H1 (cell line): ENCODE measurements at regions not wholly inside any gene's neighbourhood (a gene's known extent, or its start where the extent isn't known, plus 50 kb on each side); places are given as distances from the start of the nearest gene placed in this dataset.

Source experiments
- CTCF ChIA-PET: fragments of 300-600 bp; sonication (Branson Sonifier 250); formaldehyde crosslinking; loops from one replicate; lab custom pipeline; 2021; ENCODE audit not compliant: partially characterized antibody; lab: Charles Lee
- POLR2A ChIA-PET: fragments of 300-600 bp; sonication (Branson Sonifier 250); formaldehyde crosslinking; loops from one replicate; lab custom pipeline; 2021; ENCODE audit warnings: inconsistent platforms; ENCODE audit not compliant: partially characterized antibody; lab: Charles Lee
- DNase-seq, 2 experiments: peaks; one replicate each; pipeline versions ENCODE4 v3.0.0 to v3.0.0-alpha.2; 2010 to 2022; ENCODE audit warnings: low spot score in 2 of 2, low read depth in 1 of 2, mixed read lengths in 1 of 2
- FAIRE-seq: peaks from 2 replicates; lab custom pipeline; 2011; peaks lifted over from hg19 to GRCh38; lab: Jason Lieb, UNC
- H2AFZ ChIP-seq: 2 replicates; pipeline ENCODE4 v1.8.1; 2012; ENCODE audit warnings: low read length, inconsistent platforms
- H2AK5ac ChIP-seq: 2 replicates; pipeline ENCODE4 v1.6.1; 2013; ENCODE audit warnings: low read depth, low read length
- H2BK120ac ChIP-seq: replicated peaks from 2 replicates; pipeline ENCODE3; 2013; ENCODE audit warnings: low read depth, low read length, inconsistent platforms
- H2BK12ac ChIP-seq: 2 replicates; pipeline ENCODE4 v1.6.1; 2013; ENCODE audit warnings: low read depth, low read length
- H2BK15ac ChIP-seq: 2 replicates; pipeline ENCODE4 v1.6.1; 2013; ENCODE audit warnings: low read length
- H2BK20ac ChIP-seq: 2 replicates; pipeline ENCODE4 v1.6.1; 2013; ENCODE audit warnings: low read length
- H2BK5ac ChIP-seq: 2 replicates; pipeline ENCODE4 v1.6.1; 2013; ENCODE audit warnings: low read depth, low read length
- H3K14ac ChIP-seq: 2 replicates; pipeline ENCODE4 v1.6.1; 2013; ENCODE audit warnings: inconsistent platforms; ENCODE audit not compliant: insufficient read length
- H3K18ac ChIP-seq: 2 replicates; pipeline ENCODE4 v1.6.1; 2013; ENCODE audit warnings: low read length; ENCODE audit errors: extremely low read depth
- H3K23ac ChIP-seq: 2 replicates; pipeline ENCODE4 v1.6.1; 2013; ENCODE audit warnings: inconsistent platforms; ENCODE audit not compliant: insufficient read length
- H3K23me2 ChIP-seq: 2 replicates; pipeline ENCODE4 v1.6.1; 2013; ENCODE audit warnings: low read depth, low read length
- H3K27ac ChIP-seq: 2 replicates; pipeline ENCODE4 v1.6.1; 2011; ENCODE audit warnings: low read depth, low read length, inconsistent platforms
- H3K27me3 ChIP-seq, 4 experiments: replicated peaks in 1 of 4; 1 replicate in 1 of 4; 2 replicates in 3 of 4; pipeline versions ENCODE4 v1.6.1 to v1.8.1; 2011 to 2013; ENCODE audit warnings: low read length in 3 of 4, mild to moderate bottlenecking in 3 of 4, inconsistent platforms in 2 of 4, mixed read lengths in 2 of 4, moderate library complexity in 1 of 4; ENCODE audit not compliant: control insufficient read depth in 3 of 4, insufficient read depth in 3 of 4; ENCODE audit errors: extremely low read depth in 1 of 4
- H3K36me3 ChIP-seq, 4 experiments: 2 replicates each; pipeline versions ENCODE4 v1.6.1 to v1.8.1; 2011 to 2013; ENCODE audit warnings: mild to moderate bottlenecking in 4 of 4, low read length in 3 of 4, moderate library complexity in 2 of 4, control low read depth in 1 of 4, inconsistent platforms in 1 of 4; ENCODE audit not compliant: insufficient read depth in 4 of 4, control insufficient read depth in 2 of 4
- H3K4ac ChIP-seq: replicated peaks from 2 replicates; pipeline ENCODE3; 2013; ENCODE audit warnings: low read length, low read depth, mixed read lengths, inconsistent platforms; ENCODE audit not compliant: insufficient read length
- H3K4me1 ChIP-seq, 4 experiments: replicated peaks in 1 of 4; 1 replicate in 1 of 4; 2 replicates in 3 of 4; pipeline versions ENCODE4 v1.6.1 to v1.8.1; 2011 to 2013; ENCODE audit warnings: low read length in 3 of 4, inconsistent platforms in 2 of 4, mixed read lengths in 1 of 4; ENCODE audit not compliant: insufficient read depth in 4 of 4, control insufficient read depth in 3 of 4
- H3K4me2 ChIP-seq, 2 experiments: 2 replicates each; pipeline versions ENCODE4 v1.6.1 to v1.8.1; 2011 to 2013; ENCODE audit warnings: low read depth in 2 of 2, low read length in 2 of 2, control low read depth in 1 of 2, inconsistent platforms in 1 of 2, mild to moderate bottlenecking in 1 of 2; ENCODE audit not compliant: insufficient read depth in 1 of 2
- H3K4me3 ChIP-seq, 4 experiments: fragments of 200-600, 300-600 bp in 1 of 4; sonication (generic), shearing (Covaris generic), sonication (Bioruptor Twin) in 1 of 4; 2 replicates each; pipeline versions ENCODE4 v1.5.1 to v1.8.1; 2011 to 2016; ENCODE audit warnings: low read length in 4 of 4, low read depth in 3 of 4, control low read depth in 2 of 4, inconsistent platforms in 2 of 4, mild to moderate bottlenecking in 2 of 4, mixed read lengths in 1 of 4, moderate library complexity in 1 of 4; ENCODE audit not compliant: insufficient read depth in 2 of 4; ENCODE audit errors: extremely low read depth in 1 of 4
- H3K56ac ChIP-seq: replicated peaks from 2 replicates; pipeline ENCODE3; 2013; ENCODE audit warnings: low read depth, mild to moderate bottlenecking, mixed read lengths, low read length, inconsistent platforms; ENCODE audit not compliant: insufficient read length
- H3K79me1 ChIP-seq: 2 replicates; pipeline ENCODE4 v1.6.1; 2013; ENCODE audit warnings: low read depth, low read length, control low read depth
- H3K79me2 ChIP-seq, 2 experiments: 2 replicates each; pipeline versions ENCODE4 v1.6.1 to v1.8.1; 2012 to 2013; ENCODE audit warnings: low read length in 2 of 2, mild to moderate bottlenecking in 2 of 2, inconsistent platforms in 1 of 2; ENCODE audit not compliant: insufficient read depth in 2 of 2, control insufficient read depth in 1 of 2
- H3K9ac ChIP-seq, 4 experiments: replicated peaks in 1 of 4; 1 replicate in 1 of 4; 2 replicates in 3 of 4; pipeline versions ENCODE4 v1.6.1 to v1.8.1; 2011 to 2013; ENCODE audit warnings: low read depth in 3 of 4, low read length in 3 of 4, control low read depth in 2 of 4, mild to moderate bottlenecking in 2 of 4, moderate library complexity in 2 of 4, inconsistent platforms in 1 of 4; ENCODE audit errors: extremely low read depth in 1 of 4
- H3K9me3 ChIP-seq, 2 experiments: 2 replicates each; pipeline versions ENCODE4 v1.6.1 to v1.8.1; 2012 to 2013; ENCODE audit warnings: mild to moderate bottlenecking in 2 of 2, moderate library complexity in 2 of 2, control low read depth in 1 of 2, inconsistent platforms in 1 of 2, low read depth in 1 of 2, low read length in 1 of 2, mixed read lengths in 1 of 2; ENCODE audit not compliant: insufficient read depth in 2 of 2
- H4K20me1 ChIP-seq, 2 experiments: replicated peaks in 1 of 2; 2 replicates each; pipeline versions ENCODE3 to v1.8.1; 2011 to 2013; ENCODE audit warnings: inconsistent platforms in 2 of 2, low read length in 2 of 2, mild to moderate bottlenecking in 1 of 2; ENCODE audit not compliant: insufficient read depth in 2 of 2, control insufficient read depth in 1 of 2
- H4K5ac ChIP-seq: 2 replicates; pipeline ENCODE4 v1.6.1; 2013; ENCODE audit warnings: low read length, low read depth, mixed read lengths, inconsistent platforms; ENCODE audit not compliant: insufficient read length
- H4K8ac ChIP-seq: 2 replicates; pipeline ENCODE4 v1.8.0; 2013; ENCODE audit warnings: mild to moderate bottlenecking, moderate library complexity, low read length, inconsistent platforms; ENCODE audit not compliant: insufficient read depth; ENCODE audit errors: extremely low read depth
- H4K91ac ChIP-seq: replicated peaks from 2 replicates; pipeline ENCODE3; 2013; ENCODE audit warnings: low read length, mixed read lengths, inconsistent platforms; ENCODE audit not compliant: insufficient read length
- BRCA1 ChIP-seq: IDR thresholded peaks from 2 replicates; pipeline ENCODE4 v1.6.1; 2012; ENCODE audit warnings: low read depth, low read length, improper control_type of control experiment
- CBX5 ChIP-seq: fragments of 300-800, 300-1000 bp; sonication (generic); IDR thresholded peaks from 2 replicates; pipeline ENCODE4 v1.7.1; 2016; ENCODE audit warnings: antibody characterized with exemption, low read length, low read depth
- E2F6 ChIP-seq: IDR thresholded peaks from 2 replicates; pipeline ENCODE4 v1.6.1; 2012; ENCODE audit warnings: inconsistent platforms
- GABPA ChIP-seq: IDR thresholded peaks from 2 replicates; pipeline ENCODE4 v1.6.1; 2011; ENCODE audit warnings: mild to moderate bottlenecking, low read length, moderate library complexity, borderline replicate concordance; ENCODE audit not compliant: insufficient read depth
- KDM1A ChIP-seq: fragments of 200-600, 300-600 bp; sonication (generic); IDR thresholded peaks from 2 replicates; pipeline ENCODE4 v1.7.1; 2016; ENCODE audit warnings: mild to moderate bottlenecking, low read length, borderline replicate concordance
- RNF2 ChIP-seq: fragments of 200-900, 300-1000 bp; sonication (generic); IDR thresholded peaks from 2 replicates; pipeline ENCODE4 v1.7.1; 2016; ENCODE audit warnings: borderline replicate concordance, low read depth, mild to moderate bottlenecking, antibody characterized with exemption, low read length; ENCODE audit not compliant: poor library complexity, severe bottlenecking; ENCODE audit errors: missing control alignments
- SIN3A ChIP-seq, 2 experiments: IDR thresholded peaks in 1 of 2; conservative IDR thresholded peaks in 1 of 2; 2 replicates each; pipeline ENCODE4 v1.6.1; 2011 to 2012; ENCODE audit warnings: low read length in 2 of 2, improper control_type of control experiment in 1 of 2, low read depth in 1 of 2, mild to moderate bottlenecking in 1 of 2
- SP2 ChIP-seq: IDR thresholded peaks from 2 replicates; pipeline ENCODE4 v1.6.1; 2012; ENCODE audit warnings: mild to moderate bottlenecking, low read length, inconsistent platforms
- TAF7 ChIP-seq: optimal IDR thresholded peaks from 2 replicates; pipeline ENCODE3; 2011; ENCODE audit warnings: low read depth, mild to moderate bottlenecking, inconsistent platforms, low read length, moderate library complexity, borderline replicate concordance
- WGBS, 2 experiments: shearing (Covaris generic) in 1 of 2; methylation state at CpG; one replicate each; pipeline versions ENCODE4 v1.1.6 to v1.1.7; 2013 to 2015; ENCODE audit warnings: low lambda C conversion rate in 2 of 2, mixed read lengths in 2 of 2, inconsistent platforms in 1 of 2, low coverage in 1 of 2, missing lambda C conversion rate in 1 of 2; ENCODE audit not compliant: insufficient replicate concordance in 2 of 2, insufficient coverage in 1 of 2, insufficient read length in 1 of 2; ENCODE audit errors: extremely low coverage in 1 of 2, missing lambda C conversion rate in 1 of 2; 5-methylcytosine and 5-hydroxymethylcytosine counted together
- TF ChIP-seq, protein P1 (sequence below): IDR thresholded peaks from 2 replicates; pipeline ENCODE4 v1.6.1; 2011; ENCODE audit warnings: low read length, improper control_type of control experiment

DNA sequence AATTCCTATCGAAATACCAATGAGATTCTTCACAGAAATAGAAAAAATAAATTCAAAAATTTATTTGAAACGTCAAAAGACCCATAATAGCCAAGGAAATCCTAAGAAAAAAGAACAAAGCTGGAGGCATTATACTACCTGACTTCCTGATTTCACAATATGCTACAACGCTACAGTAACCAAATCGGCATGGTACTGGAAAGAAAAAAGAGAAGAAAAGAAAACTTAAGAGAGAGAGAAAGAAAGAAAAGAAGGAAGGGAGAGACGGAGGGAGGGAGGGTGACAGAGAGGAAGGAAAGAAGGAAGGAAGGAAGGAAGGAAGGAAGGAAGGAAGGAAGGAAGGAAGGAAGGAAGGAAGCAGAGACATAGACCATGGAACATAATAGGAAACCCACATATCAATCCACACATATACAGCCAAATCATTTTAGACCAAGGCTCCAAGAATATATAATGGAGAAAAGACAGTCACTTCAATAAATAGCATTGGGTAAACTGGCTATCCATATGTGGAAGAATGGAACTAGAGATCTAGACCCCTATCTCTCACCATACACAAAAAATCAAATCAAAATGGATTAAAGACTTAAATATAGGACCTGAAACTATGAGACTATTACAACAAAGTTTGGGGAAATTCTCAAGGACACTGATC, 118.6 kb upstream of the CNTN4 start:
- no peaks in the 10 kb centered on the region for H4K20me1 ChIP-seq
- H2AFZ ChIP-seq, result no peak overlapping the region
- ChIA-PET CTCF (interaction anchor here (3.0 kb wide), 1 partner anchor 8 kb away, joined by 7 read pairs; no protein-coding TSS in a partner anchor), POLR2A (no interaction called here)
- no peak overlapping the region for H4K8ac ChIP-seq
- no peaks in the 10 kb centered on the region for H3K79me2 ChIP-seq
- H3K36me3 ChIP-seq, result no peaks in the 10 kb centered on the region
- H3K18ac ChIP-seq, result no peak overlapping the region
- no peak overlapping the region for H2BK20ac ChIP-seq
- 81% methylated on average over 5 of the region's 5 CpGs; no CpG with 5 or more reads in 1 of the 2 experiments for WGBS, 2 experiments
- H3K4me2 ChIP-seq, result no peak overlapping the region
- no peak overlapping the region for H2BK120ac ChIP-seq
- H3K4me1 ChIP-seq, result no peaks in the 10 kb centered on the region
- no peak overlapping the region for H3K27ac ChIP-seq
- no peaks in the 10 kb centered on the region for H3K23me2 ChIP-seq
- no peak overlapping the region for H4K5ac ChIP-seq
- H3K9me3 ChIP-seq, result no peaks in the 10 kb centered on the region
- no peak overlapping the region for H3K4ac ChIP-seq
- DNase-seq (no peak), FAIRE-seq (no peak)
- H3K4me3 ChIP-seq, result no peak overlapping the region
- H2BK5ac ChIP-seq, result no peak overlapping the region
- H3K56ac ChIP-seq, result no peak overlapping the region
- no peak overlapping the region for H2BK12ac ChIP-seq
- no peak overlapping the region for H3K23ac ChIP-seq
- H3K27me3 ChIP-seq, result no peaks in the 10 kb centered on the region
- H3K9ac ChIP-seq, result no peak overlapping the region
- H2AK5ac ChIP-seq, result no peak overlapping the region
- no peak overlapping the region for H3K14ac ChIP-seq
- H3K79me1 ChIP-seq, result no peaks in the 10 kb centered on the region
- no peak overlapping the region for H2BK15ac ChIP-seq
- H4K91ac ChIP-seq, result no peak overlapping the region
- TF ChIP-seq TAF7, result no peak
- TF ChIP-seq RNF2, result no peak
- no peak for TF ChIP-seq SP2
- TF ChIP-seq, protein P1, sequence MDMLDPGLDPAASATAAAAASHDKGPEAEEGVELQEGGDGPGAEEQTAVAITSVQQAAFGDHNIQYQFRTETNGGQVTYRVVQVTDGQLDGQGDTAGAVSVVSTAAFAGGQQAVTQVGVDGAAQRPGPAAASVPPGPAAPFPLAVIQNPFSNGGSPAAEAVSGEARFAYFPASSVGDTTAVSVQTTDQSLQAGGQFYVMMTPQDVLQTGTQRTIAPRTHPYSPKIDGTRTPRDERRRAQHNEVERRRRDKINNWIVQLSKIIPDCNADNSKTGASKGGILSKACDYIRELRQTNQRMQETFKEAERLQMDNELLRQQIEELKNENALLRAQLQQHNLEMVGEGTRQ, result no peak
- TF ChIP-seq GABPA, result no peak
- TF ChIP-seq CBX5, result no peak
- TF ChIP-seq KDM1A, result no peak
- TF ChIP-seq SIN3A (conservative IDR thresholded peaks at IDR 0.05 in 1 of 2, IDR thresholded peaks at IDR 0.05 in 1 of 2; ENCODE audit: low read depth in 1 of 2, low read length in 2 of 2), result no peak
- no peak for TF ChIP-seq E2F6
- TF ChIP-seq BRCA1, result no peak
